HG02885 (cell line): ENCODE measurements at regions not wholly inside any gene's neighbourhood (a gene's known extent, or its start where the extent isn't known, plus 50 kb on each side); places are given as distances from the start of the nearest gene placed in this dataset.
"Not testable (repeated sequence)": the region's sequence is repeated elsewhere in the genome, so short reads cannot be mapped to it uniquely, and the experiment has no call there.

Experiments used
- ATAC-seq: cut with Tn5 transposase; IDR thresholded peaks from one replicate; pipeline ENCODE4 v1.9.1; 2021; ENCODE audit warnings: mild to moderate bottlenecking; ENCODE audit not compliant: unreplicated experiment, poor library complexity

- ATAC-seq, result no peak
Measured at GRCh38 chr2:173706936-173707335, 258.2 kb downstream of the SP3 start.

- no peak for ATAC-seq
Measured at GRCh38 chr2:173708806-173709205, 256.4 kb downstream of the SP3 start.

GRCh38 chr2:173711816-173712215, 253.4 kb downstream of the SP3 start:
- no peak for ATAC-seq

- no peak for ATAC-seq
Measured at GRCh38 chr2:173713904-173714555, 251.1 kb downstream of the SP3 start.

- no peak for ATAC-seq
Measured at GRCh38 chr2:173715441-173715840, 249.7 kb downstream of the SP3 start.

GRCh38 chr2:173716458-173717052, 248.6 kb downstream of the SP3 start:
- ATAC-seq, result no peak

- ATAC-seq, result no peak
Measured at GRCh38 chr2:173719471-173719870, 245.7 kb downstream of the SP3 start.

- no peak for ATAC-seq
Measured at GRCh38 chr2:173720306-173720705, 244.9 kb downstream of the SP3 start.

- no peak for ATAC-seq
Measured at GRCh38 chr2:173734797-173735196, 230.4 kb downstream of the SP3 start.

GRCh38 chr2:173737954-173738575, 227.1 kb downstream of the SP3 start:
- not testable (repeated sequence) for ATAC-seq

- no peak for ATAC-seq
Measured at GRCh38 chr2:173739006-173739405, 226.2 kb downstream of the SP3 start.

GRCh38 chr2:173740639-173741038, 224.5 kb downstream of the SP3 start:
- no peak for ATAC-seq

GRCh38 chr2:173741759-173742158, 223.4 kb downstream of the SP3 start:
- ATAC-seq, result no peak

GRCh38 chr2:173747035-173747434, 218.1 kb downstream of the SP3 start:
- ATAC-seq, result no peak

- no peak for ATAC-seq
Measured at GRCh38 chr2:173749315-173749714, 215.9 kb downstream of the SP3 start.

- ATAC-seq, result no peak
Measured at GRCh38 chr2:173750353-173750801, 214.8 kb downstream of the SP3 start.

GRCh38 chr2:173750831-173751230, 214.3 kb downstream of the SP3 start:
- no peak for ATAC-seq

- ATAC-seq, result no peak
Measured at GRCh38 chr2:173751245-173751975, 213.8 kb downstream of the SP3 start.

GRCh38 chr2:173752152-173752551, 213.0 kb downstream of the SP3 start:
- ATAC-seq, result no peak

GRCh38 chr2:173753441-173753840, 211.7 kb downstream of the SP3 start:
- no peak for ATAC-seq

- ATAC-seq, result no peak
Measured at GRCh38 chr2:173754165-173754564, 211.0 kb downstream of the SP3 start.
